HG03280 (cell line): ENCODE measurements at regions not wholly inside any gene's neighbourhood (a gene's known extent, or its start where the extent isn't known, plus 50 kb on each side); places are given as distances from the start of the nearest gene placed in this dataset.

Experiments
- ATAC-seq: cut with Tn5 transposase; IDR thresholded peaks from one replicate; pipeline ENCODE4 v1.9.1; 2021; ENCODE audit warnings: mild to moderate bottlenecking, moderate library complexity; ENCODE audit not compliant: unreplicated experiment

- no peak for ATAC-seq
Observed at GRCh38 chr10:131658476-131659110, 242.2 kb upstream of the PPP2R2D start.

DNA sequence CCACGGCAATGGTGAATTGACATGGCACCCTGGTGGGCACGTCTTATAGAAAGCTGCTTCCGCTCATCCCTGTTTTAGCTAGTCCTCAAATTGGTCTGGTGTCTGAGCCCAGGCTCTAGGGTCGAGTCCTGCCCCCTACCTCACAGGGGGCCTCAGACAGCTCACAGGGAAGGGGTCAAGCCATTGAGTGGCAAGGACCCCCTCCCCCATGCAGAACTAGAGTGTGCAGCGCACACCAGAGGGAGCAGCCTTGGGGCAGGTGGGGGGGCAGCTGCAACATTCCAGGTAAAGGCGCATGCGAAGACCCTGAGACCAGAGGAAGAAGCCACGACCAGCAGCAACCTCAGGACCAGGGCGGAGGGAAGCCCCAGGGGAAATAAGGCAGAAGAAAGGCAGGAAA, 240.4 kb upstream of the PPP2R2D start:
- ATAC-seq = no peak

GRCh38 chr10:131662851-131663250, 238.0 kb upstream of the PPP2R2D start:
- no peak for ATAC-seq

DNA sequence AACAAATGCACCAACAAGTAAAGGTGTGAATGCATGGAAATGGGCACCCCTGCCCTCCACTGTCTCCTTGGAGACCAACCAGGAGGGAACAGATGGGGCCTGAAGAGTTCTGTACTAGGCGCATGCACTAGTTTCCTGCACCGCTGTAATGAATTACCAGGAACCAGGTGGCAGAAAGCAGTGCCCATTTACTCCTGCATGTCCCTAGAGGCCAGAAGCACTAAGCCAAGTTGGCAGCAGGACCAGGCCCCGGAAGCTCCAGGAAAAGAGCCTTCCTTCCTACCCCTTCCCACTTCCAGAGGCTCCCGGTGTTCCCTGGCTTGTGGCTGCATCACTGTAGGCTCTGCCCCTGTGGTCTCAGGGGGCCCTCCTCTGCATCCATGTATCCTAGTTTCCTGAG, 237.5 kb upstream of the PPP2R2D start:
- ATAC-seq = no peak

DNA sequence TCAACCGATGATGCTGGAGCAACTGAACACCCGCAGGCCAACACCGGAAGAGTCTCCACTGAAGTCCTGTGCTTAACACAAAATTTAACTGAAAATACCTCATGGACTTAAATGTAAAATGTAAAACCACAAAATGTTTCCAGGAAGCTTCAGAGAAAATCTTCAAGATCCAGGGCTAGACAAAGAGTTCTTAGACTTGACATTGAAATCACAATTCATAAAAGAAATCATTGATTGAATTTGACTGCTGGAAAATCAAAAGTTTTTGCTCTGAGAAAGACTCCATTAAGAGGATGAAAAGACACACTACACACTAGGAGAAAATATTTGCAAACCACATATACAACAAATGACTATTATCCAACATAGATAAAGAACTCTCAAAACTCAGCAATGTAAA, 234.7 kb upstream of the PPP2R2D start:
- ATAC-seq = no peak

GRCh38 chr10:131667047-131667446, 233.8 kb upstream of the PPP2R2D start:
- no peak for ATAC-seq

- no peak for ATAC-seq
Observed at GRCh38 chr10:131667561-131667960, 233.2 kb upstream of the PPP2R2D start.

DNA sequence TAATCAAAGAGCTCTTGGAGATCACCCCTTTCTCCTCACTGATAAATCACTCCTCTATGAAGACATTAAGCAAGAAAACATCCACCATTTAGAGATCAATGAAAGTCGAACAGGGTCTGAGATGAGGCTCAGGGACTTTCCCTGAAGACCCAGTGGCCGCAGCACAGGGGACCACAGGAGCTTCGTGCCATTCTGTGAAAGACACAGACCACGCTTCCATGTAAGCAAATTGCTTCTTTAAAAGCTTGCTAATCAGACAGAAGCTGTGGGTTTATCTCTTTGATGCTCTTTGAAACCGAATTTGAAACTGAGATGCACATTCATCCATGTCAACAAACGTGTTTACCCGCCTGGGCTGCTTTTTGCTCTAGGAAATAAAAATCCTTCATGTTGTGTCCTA, 231.9 kb upstream of the PPP2R2D start:
- ATAC-seq = no peak

- no peak for ATAC-seq
Observed at GRCh38 chr10:131669838-131670237, 231.0 kb upstream of the PPP2R2D start.

GRCh38 chr10:131670341-131670740, 230.5 kb upstream of the PPP2R2D start:
- no peak for ATAC-seq

DNA sequence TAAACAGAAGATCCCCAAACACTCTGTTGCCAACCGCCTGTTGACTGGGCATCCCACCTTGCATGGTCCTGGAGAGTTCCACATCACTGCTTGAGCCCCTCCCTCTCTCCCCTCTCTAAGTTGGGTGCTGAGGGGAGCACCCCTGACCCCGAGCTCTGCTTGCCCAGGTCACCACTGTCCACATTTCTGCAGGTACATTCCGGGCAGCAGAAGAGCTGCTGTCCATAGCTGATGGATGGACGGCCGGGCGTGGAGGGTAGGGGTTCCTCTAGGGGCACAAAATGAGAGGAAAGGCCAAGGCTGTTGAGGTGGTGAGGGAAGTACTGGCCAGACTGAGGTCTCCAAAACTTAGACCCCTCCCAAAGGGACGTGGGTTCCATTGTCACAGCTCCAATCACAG, 227.4 kb upstream of the PPP2R2D start:
- ATAC-seq = no peak

GRCh38 chr10:131674130-131674529, 226.7 kb upstream of the PPP2R2D start:
- no peak for ATAC-seq

DNA sequence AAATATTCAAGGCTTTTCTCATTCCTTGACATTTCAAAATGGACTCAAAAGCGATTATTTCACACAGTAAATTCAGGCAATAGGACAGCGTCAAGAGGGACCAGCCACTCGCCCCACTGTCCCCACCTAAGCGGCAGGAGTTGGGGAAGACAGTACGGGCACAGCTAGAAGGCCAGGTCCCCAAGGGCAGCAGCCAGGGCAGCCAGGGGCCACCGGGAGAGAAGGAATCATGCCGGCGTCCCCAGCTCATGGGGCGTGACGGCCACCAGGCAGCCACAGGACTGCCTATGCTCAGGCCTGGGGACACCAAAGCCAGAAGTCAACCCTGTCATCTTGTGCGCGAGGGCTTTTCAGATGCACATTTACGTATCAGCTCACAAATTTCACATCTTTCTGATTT, 225.7 kb upstream of the PPP2R2D start:
- ATAC-seq = no peak

- no peak for ATAC-seq
Observed at GRCh38 chr10:131676046-131676799, 224.6 kb upstream of the PPP2R2D start.

DNA sequence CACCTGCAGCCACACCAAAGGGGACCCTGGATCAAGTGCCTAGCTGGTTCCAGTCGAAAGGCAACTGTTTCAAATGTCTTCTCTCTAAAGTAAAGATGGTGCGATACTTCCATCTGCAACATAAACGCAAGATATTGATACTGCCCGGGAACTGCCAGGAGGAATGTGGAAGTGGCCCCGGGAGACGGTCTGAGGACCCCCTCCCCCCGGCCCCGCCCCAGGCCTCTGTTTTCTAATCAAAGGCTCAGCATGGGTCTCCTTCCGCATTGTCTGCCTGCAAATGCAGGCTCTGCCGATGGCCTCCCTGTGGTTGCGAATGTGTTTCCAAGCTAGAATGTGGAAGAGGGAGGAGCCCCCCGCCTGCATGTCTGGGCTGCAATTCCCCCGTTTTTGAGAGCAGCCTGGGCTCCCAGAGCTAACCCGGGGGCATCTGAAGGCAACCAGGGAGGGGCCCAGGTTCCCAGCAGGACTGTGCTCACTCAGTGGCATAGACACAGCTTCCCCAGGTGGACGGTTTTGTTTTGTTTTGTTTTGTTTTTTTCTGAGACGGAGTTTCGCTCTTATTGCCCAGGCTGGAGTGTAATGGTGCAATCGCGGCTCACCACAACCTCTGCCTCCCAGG, 223.9 kb upstream of the PPP2R2D start:
- ATAC-seq = no peak

DNA sequence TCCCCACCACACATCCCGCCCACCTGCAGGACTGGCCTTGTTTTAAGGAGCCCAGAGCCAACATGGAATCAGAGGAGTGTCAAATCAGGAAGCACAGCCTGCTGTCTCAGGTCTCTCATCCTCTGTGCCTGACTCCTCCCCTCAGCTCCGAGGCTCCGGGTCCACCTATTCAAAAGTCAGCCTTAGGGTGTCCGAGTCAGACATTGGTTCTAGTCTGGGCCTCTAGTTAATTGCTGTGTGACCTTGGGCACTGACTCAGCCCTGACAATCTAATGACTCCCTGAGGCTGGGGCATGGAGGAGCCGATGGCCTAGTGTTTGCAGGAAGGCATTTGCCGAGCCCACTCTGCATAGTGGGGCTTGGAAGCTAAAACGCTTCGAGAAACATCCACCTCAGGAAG, 223.1 kb upstream of the PPP2R2D start:
- no peak for ATAC-seq

DNA sequence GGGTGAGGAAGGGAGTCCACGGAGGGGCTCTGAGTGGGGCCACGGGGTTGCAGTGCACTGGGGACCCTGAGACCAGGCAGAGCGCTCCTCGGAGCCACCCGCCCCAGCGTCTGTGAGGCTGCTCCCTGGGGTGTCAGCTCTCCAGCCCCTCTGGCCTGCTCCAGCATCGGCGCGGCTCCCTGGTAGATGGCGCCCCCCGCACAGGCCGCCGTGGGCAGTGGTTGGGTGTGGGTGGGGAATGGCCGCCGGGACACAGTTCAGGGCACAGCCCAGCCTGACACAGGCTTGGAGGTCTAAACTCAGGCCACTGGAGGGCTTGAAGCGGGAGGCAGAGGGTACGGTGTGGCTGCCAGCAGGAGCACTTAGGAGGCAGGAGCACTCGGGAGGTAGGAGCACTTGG, 222.6 kb upstream of the PPP2R2D start:
- ATAC-seq = no peak

- no peak for ATAC-seq
Observed at GRCh38 chr10:131678613-131679012, 222.2 kb upstream of the PPP2R2D start.

DNA sequence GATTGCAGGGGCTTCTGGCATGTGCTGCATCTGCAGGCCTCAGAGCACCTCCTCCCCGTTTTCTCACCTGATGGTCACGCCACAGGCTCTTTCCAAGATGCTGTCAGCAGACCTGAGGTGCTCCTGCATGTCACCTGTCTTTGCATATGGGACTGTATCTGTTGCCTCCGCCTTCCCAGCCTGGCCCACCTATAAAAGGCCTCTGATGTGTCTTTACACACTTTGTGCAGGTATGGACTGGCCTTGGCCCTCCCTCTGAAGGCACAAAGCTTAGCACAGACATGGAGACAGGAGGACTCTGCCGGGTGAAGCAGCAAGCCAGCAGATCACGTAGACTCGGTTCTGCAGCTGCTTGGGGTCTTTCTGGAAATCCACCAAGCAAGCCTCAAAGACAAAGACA, 220.9 kb upstream of the PPP2R2D start:
- no peak for ATAC-seq

- no peak for ATAC-seq
Observed at GRCh38 chr10:131681122-131681521, 219.7 kb upstream of the PPP2R2D start.

DNA sequence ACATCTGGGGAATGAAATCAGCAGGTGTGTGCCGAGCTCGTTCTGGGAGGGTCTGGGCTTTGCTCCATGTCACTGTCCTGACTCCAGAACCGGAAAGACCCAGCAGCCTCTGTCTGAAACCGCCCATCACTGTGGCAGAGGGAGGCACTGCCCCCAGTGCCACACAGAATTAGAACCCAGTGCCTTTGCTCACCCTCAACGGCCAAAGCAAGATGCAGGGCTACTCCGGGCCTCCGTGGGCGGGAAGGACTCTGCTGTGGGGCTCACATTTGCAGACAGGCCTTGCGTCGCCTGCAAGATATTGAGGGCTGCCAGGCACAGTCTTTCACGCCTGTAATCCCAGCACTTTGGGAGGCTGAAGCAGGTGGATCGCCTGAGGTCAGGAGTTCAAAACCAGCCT, 219.2 kb upstream of the PPP2R2D start:
- ATAC-seq = no peak

DNA sequence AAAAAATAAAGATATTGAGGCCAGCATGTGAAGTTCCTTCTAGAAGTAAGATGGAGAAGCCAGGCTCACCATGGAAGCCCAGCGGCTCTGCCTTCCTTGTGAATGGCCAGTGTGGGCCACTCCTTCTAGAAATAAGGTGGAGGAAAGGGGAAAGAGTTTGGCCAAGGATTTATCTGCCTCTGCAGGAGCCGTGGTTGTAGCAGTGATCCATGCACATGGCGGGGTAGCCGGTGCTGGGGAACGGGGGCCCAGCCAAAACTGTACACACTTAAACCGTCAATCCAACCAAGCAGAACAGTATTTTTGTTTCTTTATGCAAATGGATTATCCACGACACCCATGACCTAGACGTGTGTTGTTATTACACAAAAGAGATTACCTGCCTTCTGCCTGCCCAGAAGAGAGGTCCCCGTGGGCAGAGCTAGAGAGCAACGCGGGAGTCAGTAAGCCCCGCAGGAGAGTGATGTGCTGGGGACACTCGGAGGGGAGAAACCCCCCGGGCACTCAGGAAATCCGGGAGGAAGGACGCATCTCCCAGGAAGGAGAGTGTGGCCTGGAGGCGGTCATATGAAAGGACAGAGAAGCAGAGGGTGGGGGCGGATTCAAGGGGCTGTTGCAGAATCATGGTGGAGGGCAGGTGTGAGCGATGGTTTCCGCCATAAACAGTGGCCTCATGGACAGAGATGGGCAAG, 218.4 kb upstream of the PPP2R2D start:
- no peak for ATAC-seq
